HPDE6-E6E7 (cell line): ENCODE measurements at regions not wholly inside any gene's neighbourhood (a gene's known extent, or its start where the extent isn't known, plus 50 kb on each side); places are given as distances from the start of the nearest gene placed in this dataset.
"Not testable (repeated sequence)": the region's sequence is repeated elsewhere in the genome, so short reads cannot be mapped to it uniquely, and the experiment has no call there.

Experiments used
- DNase-seq: peaks from one replicate; pipeline ENCODE4 v3.0.0; 2011; ENCODE audit warnings: missing footprints; ENCODE audit errors: extremely low spot score

- no peak for DNase-seq
Measured at GRCh38 chr4:124993838-124994237, 281.3 kb upstream of the ANKRD50 start.

- DNase-seq: no peak
Measured at GRCh38 chr4:124990398-124990797, 277.9 kb upstream of the ANKRD50 start.

- no peak for DNase-seq
Measured at GRCh38 chr4:124980276-124980752, 267.8 kb upstream of the ANKRD50 start.

- DNase-seq: not testable (repeated sequence)
Measured at GRCh38 chr4:124978536-124978935, 266.0 kb upstream of the ANKRD50 start.

GRCh38 chr4:124977045-124977444, 264.5 kb upstream of the ANKRD50 start:
- no peak for DNase-seq

GRCh38 chr4:124974152-124974551, 261.6 kb upstream of the ANKRD50 start:
- no peak for DNase-seq

GRCh38 chr4:124973716-124974115, 261.2 kb upstream of the ANKRD50 start:
- no peak for DNase-seq

GRCh38 chr4:124970011-124970410, 257.5 kb upstream of the ANKRD50 start:
- DNase-seq: no peak

- no peak for DNase-seq
Measured at GRCh38 chr4:124965497-124965891, 253.0 kb upstream of the ANKRD50 start.

GRCh38 chr4:124964852-124965496, 252.4 kb upstream of the ANKRD50 start:
- no peak for DNase-seq

GRCh38 chr4:124964251-124964650, 251.7 kb upstream of the ANKRD50 start:
- DNase-seq: no peak

GRCh38 chr4:124961138-124961750, 248.7 kb upstream of the ANKRD50 start:
- no peak for DNase-seq

- DNase-seq: no peak
Measured at GRCh38 chr4:124958847-124959246, 246.3 kb upstream of the ANKRD50 start.

GRCh38 chr4:124955476-124955875, 242.9 kb upstream of the ANKRD50 start:
- no peak for DNase-seq

- no peak for DNase-seq
Measured at GRCh38 chr4:124954046-124954445, 241.5 kb upstream of the ANKRD50 start.

- DNase-seq: no peak
Measured at GRCh38 chr4:124953486-124953885, 241.0 kb upstream of the ANKRD50 start.

GRCh38 chr4:124953061-124953460, 240.5 kb upstream of the ANKRD50 start:
- no peak for DNase-seq

- DNase-seq: no peak
Measured at GRCh38 chr4:124952601-124953000, 240.1 kb upstream of the ANKRD50 start.

GRCh38 chr4:124948976-124949597, 236.6 kb upstream of the ANKRD50 start:
- no peak for DNase-seq

GRCh38 chr4:124947622-124948265, 235.2 kb upstream of the ANKRD50 start:
- no peak for DNase-seq

GRCh38 chr4:124946696-124947095, 234.2 kb upstream of the ANKRD50 start:
- DNase-seq: no peak

GRCh38 chr4:124945422-124945821, 232.9 kb upstream of the ANKRD50 start:
- DNase-seq: no peak

GRCh38 chr4:124943938-124944337, 231.4 kb upstream of the ANKRD50 start:
- no peak for DNase-seq
